GM13976 (cell line): ENCODE measurements at regions not wholly inside any gene's neighbourhood (a gene's known extent, or its start where the extent isn't known, plus 50 kb on each side); places are given as distances from the start of the nearest gene placed in this dataset.

ENCODE experiments used
- DNase-seq: peaks from one replicate; pipeline ENCODE4 v3.0.0; 2012; ENCODE audit warnings: low spot score
- CTCF ChIP-seq: IDR thresholded peaks from 2 replicates; pipeline ENCODE4 v1.5.1; 2012; ENCODE audit warnings: borderline replicate concordance, mild to moderate bottlenecking; ENCODE audit not compliant: insufficient read depth; ENCODE audit errors: extremely low read depth, missing control alignments, control extremely low read depth
- in situ Hi-C: fragments of 300-500 bp; cut with MboI; formaldehyde crosslinking; loops from one replicate; pipeline ENCODE4 v1.12.0; 2022; ENCODE audit warnings: low sequenced_read_pairs, mixed read lengths, inconsistent platforms; ENCODE audit not compliant: unreplicated experiment

DNA sequence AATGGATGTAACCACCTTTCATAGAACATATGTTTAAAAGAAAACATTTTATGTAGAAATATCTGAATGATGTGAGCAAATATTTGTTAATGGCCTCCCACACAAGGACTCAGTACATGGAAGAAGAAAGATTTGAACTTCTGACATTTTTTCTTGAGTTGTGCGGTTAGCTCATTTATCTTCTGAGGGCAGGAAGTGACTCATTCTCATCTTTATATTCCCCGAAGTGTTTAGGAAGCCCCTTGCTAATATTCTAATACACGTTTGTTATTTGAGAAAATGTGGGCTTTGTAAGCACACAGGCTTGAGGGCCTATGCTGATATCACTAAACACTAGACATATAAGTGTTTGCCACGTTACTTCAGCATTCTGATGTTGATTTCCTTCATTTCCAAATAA, 392.5 kb upstream of the PTBP2 start:
- no peak for TF ChIP-seq CTCF
- in situ Hi-C loops = no loop called here
- no peak for DNase-seq

- DNase-seq = no peak
- in situ Hi-C loops = no loop called here
- TF ChIP-seq CTCF = no peak
Observed at GRCh38 chr1:96331596-96331995, 390.0 kb upstream of the PTBP2 start.

- TF ChIP-seq CTCF = no peak
- no peak for DNase-seq
- in situ Hi-C loops = no loop called here
Observed at GRCh38 chr1:96333522-96334235, 387.9 kb upstream of the PTBP2 start.

- no peak for DNase-seq
- in situ Hi-C loops = no loop called here
- no peak for TF ChIP-seq CTCF
Observed at GRCh38 chr1:96334236-96334557, 387.4 kb upstream of the PTBP2 start.

GRCh38 chr1:96338622-96339021, 383.0 kb upstream of the PTBP2 start:
- in situ Hi-C loops = no loop called here
- DNase-seq = no peak
- no peak for TF ChIP-seq CTCF

DNA sequence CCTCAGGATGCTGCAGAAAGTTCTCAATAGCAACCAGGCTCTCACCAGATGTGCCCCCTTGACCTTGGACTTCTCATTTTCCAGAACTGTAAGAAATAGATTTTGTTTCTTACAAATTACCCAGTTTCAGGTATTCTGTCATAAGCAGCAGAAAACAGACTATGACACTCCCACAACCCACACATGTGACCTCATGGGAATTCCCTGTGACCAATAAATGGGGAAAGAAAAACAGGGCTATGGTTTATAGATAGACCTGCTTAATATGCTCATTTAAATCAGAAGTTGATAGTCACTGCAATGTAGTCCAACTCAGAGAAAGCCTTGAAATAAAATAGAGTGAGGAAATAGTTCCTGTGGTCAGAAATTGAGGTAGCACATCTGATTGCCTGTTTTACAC, 380.9 kb upstream of the PTBP2 start:
- no peak for TF ChIP-seq CTCF
- in situ Hi-C loops = no loop called here
- no peak for DNase-seq
